Tibial nerve (tissue), 4 donors: ENCODE measurements at regions not wholly inside any gene's neighbourhood (a gene's known extent, or its start where the extent isn't known, plus 50 kb on each side); places are given as distances from the start of the nearest gene placed in this dataset.

ENCODE experiments used
- CTCF ChIP-seq, 5 experiments: fragments of 200-600 bp in 3 of 5; fragments of 450-650 bp in 2 of 5; sonication (generic) in 3 of 5; IDR thresholded peaks; one replicate each; pipeline ENCODE4 v1.5.1; 2016 to 2019; ENCODE audit warnings: antibody characterized with exemption in 5 of 5, mild to moderate bottlenecking in 3 of 5, moderate library complexity in 2 of 5
- EP300 ChIP-seq, 2 donors: sonication (generic); formaldehyde crosslinking; IDR thresholded peaks; one replicate each; pipeline ENCODE4 v1.6.1; 2017; ENCODE audit warnings: antibody characterized with exemption in 2 of 2, mild to moderate bottlenecking in 1 of 2
- POLR2A ChIP-seq, 2 donors: fragments of 450-650 bp; IDR thresholded peaks; one replicate each; pipeline ENCODE4 v1.6.1; 2017; ENCODE audit warnings: antibody characterized with exemption in 2 of 2, mild to moderate bottlenecking in 2 of 2, moderate library complexity in 2 of 2

GRCh38 chr21:22516230-22516629 lies 1518.0 kb downstream of the NCAM2 start:
- TF ChIP-seq CTCF (IDR thresholded peaks at IDR 0.05), result no peak
- TF ChIP-seq POLR2A (IDR thresholded peaks at IDR 0.05), result no peak
- TF ChIP-seq EP300 (IDR thresholded peaks at IDR 0.05), result no peak
